Vagina (tissue), 2 donors: ENCODE measurements at regions not wholly inside any gene's neighbourhood (a gene's known extent, or its start where the extent isn't known, plus 50 kb on each side); places are given as distances from the start of the nearest gene placed in this dataset.
"Not testable (repeated sequence)": the region's sequence is repeated elsewhere in the genome, so short reads cannot be mapped to it uniquely, and the experiment has no call there.

Source experiments
- POLR2AphosphoS5 ChIP-seq, 2 donors: sonication (generic); formaldehyde crosslinking; IDR thresholded peaks; one replicate each; pipeline ENCODE4 v1.9.0; 2017; ENCODE audit warnings: antibody characterized with exemption in 2 of 2, mild to moderate bottlenecking in 2 of 2, low read depth in 1 of 2; ENCODE audit not compliant: insufficient read depth in 1 of 2
- TF ChIP-seq, protein P1 (sequence below), 3 experiments: fragments of 450-650 bp in 2 of 3; fragments of 200-600 bp in 1 of 3; sonication (generic) in 1 of 3; IDR thresholded peaks; one replicate each; pipeline ENCODE4 v1.5.1; 2017 to 2019; ENCODE audit warnings: antibody characterized with exemption in 3 of 3, mild to moderate bottlenecking in 2 of 3, moderate library complexity in 2 of 3

DNA sequence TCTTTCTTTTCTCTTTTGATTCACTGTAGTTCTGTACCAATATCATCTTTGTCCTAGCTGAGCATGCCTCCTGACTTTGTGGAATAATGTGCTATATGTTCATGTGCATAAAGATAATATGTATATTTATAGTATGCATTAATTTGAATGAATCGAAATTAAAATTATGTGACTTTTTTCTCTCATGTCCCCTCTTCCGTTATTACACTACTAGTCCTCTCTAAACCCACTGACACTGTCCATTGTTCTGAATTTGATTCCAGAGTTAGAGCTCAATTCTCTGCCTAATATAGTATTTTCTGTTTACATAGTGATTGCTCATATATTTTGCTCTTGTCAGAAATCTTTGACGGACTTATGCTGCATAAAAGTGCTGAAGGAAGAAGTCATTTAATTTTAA, 53.9 kb upstream of the BDP1 start:
- TF ChIP-seq, protein P1, sequence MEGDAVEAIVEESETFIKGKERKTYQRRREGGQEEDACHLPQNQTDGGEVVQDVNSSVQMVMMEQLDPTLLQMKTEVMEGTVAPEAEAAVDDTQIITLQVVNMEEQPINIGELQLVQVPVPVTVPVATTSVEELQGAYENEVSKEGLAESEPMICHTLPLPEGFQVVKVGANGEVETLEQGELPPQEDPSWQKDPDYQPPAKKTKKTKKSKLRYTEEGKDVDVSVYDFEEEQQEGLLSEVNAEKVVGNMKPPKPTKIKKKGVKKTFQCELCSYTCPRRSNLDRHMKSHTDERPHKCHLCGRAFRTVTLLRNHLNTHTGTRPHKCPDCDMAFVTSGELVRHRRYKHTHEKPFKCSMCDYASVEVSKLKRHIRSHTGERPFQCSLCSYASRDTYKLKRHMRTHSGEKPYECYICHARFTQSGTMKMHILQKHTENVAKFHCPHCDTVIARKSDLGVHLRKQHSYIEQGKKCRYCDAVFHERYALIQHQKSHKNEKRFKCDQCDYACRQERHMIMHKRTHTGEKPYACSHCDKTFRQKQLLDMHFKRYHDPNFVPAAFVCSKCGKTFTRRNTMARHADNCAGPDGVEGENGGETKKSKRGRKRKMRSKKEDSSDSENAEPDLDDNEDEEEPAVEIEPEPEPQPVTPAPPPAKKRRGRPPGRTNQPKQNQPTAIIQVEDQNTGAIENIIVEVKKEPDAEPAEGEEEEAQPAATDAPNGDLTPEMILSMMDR (IDR thresholded peaks at IDR 0.05) = not testable (repeated sequence)
- not testable (repeated sequence) for TF ChIP-seq POLR2AphosphoS5 (IDR thresholded peaks at IDR 0.05; ENCODE audit: insufficient read depth in 1 of 2, low read depth in 1 of 2)
